Adipocyte (in vitro differentiated cells): ENCODE measurements at regions not wholly inside any gene's neighbourhood (a gene's known extent, or its start where the extent isn't known, plus 50 kb on each side); places are given as distances from the start of the nearest gene placed in this dataset.

Experiments
- DNase-seq: peaks from one replicate; pipeline ENCODE4 v3.0.0-alpha.2; 2015; ENCODE audit warnings: low read depth
- H3K27me3 ChIP-seq: replicated peaks from 2 replicates; pipeline ENCODE4 v1.7.0; 2013; ENCODE audit warnings: mild to moderate bottlenecking, low read length, moderate library complexity; ENCODE audit not compliant: control insufficient read depth, insufficient read depth
- H3K36me3 ChIP-seq: 2 replicates; pipeline ENCODE4 v1.7.0; 2013; ENCODE audit warnings: low read length, mild to moderate bottlenecking, moderate library complexity; ENCODE audit not compliant: control insufficient read depth, insufficient read depth, severe bottlenecking
- H3K4me1 ChIP-seq: 2 replicates; pipeline ENCODE4 v1.7.0; 2013; ENCODE audit warnings: mild to moderate bottlenecking, low read length, moderate library complexity; ENCODE audit not compliant: control insufficient read depth, insufficient read depth
- H3K4me3 ChIP-seq: 2 replicates; pipeline ENCODE4 v1.7.0; 2013; ENCODE audit warnings: mild to moderate bottlenecking, low read length, moderate library complexity
- H3K9ac ChIP-seq: 2 replicates; pipeline ENCODE4 v1.7.0; 2013; ENCODE audit warnings: mild to moderate bottlenecking, low read length, moderate library complexity
- H3K9me3 ChIP-seq: 2 replicates; pipeline ENCODE4 v1.7.0; 2013; ENCODE audit warnings: mild to moderate bottlenecking, low read length, moderate library complexity; ENCODE audit not compliant: control insufficient read depth

DNA sequence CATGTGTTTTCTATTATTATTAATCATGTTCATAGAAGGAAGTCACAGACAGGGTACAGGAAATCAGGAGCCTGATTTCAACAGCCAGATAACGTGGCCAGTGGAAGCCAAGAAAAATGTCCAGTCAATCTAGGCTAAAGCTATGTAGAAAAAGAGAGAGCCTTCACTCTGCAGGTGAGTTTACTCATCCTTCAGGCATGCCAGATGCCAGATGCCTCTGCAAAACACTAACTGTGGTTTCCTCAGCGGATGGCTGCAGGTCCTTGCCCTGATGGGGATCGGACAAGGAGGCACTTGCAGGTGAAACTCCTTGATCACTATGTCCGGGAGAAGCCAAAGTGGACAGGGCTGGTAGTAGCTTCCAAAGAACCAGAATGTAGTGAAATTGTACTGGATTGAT, 962.3 kb upstream of the RAG2 start:
- Histone ChIP-seq H3K36me3 (no peaks in the 10 kb centered on the region), H3K4me1 (no peaks in the 10 kb centered on the region), H3K9ac (no peak overlapping the region), H3K9me3 (no peaks in the 10 kb centered on the region), H3K27me3 (no peaks in the 10 kb centered on the region), H3K4me3 (no peak overlapping the region)
- no peak for DNase-seq

DNA sequence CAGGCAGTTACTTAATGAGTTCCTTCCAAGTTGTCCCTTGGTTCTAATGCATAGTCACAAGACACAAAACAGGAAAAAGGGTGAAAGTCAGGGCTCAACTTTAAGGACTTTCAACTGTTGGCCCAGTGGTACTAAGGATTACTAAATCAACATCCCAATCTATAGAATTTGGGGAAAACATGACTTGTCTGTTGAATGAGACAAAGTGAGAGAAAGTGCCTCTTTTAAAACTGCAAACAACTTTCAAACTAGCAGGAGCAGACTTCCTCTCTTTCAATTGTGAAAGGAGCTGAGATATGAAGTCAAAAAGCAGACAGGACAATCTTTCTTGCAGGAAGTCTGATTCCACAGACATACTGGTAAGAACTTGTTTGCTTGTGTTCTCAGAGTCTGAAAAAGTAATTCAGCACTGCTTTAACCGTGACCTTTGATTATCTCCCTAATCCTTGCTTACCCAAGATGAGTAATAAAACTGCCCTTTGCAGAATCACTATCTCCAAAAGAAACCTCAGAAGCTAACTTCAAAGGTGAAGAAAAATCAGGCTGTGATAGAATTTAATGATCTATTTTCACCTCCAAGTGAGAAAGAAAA, 960.7 kb upstream of the RAG2 start:
- no peaks in the 10 kb centered on the region for H3K4me1 ChIP-seq
- peak; percentile 1 for DNase-seq
- no peak overlapping the region for H3K9ac ChIP-seq
- no peak overlapping the region for H3K4me3 ChIP-seq
- H3K9me3 ChIP-seq = no peaks in the 10 kb centered on the region
- H3K36me3 ChIP-seq = no peaks in the 10 kb centered on the region
- H3K27me3 ChIP-seq = no peaks in the 10 kb centered on the region

DNA sequence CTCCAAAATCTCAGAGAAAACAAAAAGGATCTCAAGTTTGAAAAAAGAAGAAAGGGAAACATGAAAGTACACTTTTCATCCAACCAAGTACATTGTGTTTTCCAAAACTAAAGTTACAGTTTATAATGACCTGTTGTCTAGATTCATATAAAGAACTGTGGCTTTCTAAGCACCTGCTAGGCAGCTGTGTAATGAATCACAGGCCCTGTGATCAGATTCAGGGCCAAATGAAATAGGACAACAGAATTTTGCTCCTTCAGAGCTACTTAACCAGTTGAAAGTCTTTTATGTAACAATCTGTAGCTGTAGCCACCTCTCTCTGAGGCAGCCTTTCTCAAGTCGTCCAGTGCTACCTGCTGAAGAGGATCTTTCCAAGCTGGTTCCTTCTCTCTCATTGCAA, 960.0 kb upstream of the RAG2 start:
- Histone ChIP-seq H3K27me3 (no peaks in the 10 kb centered on the region), H3K9me3 (no peaks in the 10 kb centered on the region), H3K36me3 (no peaks in the 10 kb centered on the region), H3K4me3 (no peak overlapping the region), H3K9ac (no peak overlapping the region), H3K4me1 (no peaks in the 10 kb centered on the region)
- no peak for DNase-seq

DNA sequence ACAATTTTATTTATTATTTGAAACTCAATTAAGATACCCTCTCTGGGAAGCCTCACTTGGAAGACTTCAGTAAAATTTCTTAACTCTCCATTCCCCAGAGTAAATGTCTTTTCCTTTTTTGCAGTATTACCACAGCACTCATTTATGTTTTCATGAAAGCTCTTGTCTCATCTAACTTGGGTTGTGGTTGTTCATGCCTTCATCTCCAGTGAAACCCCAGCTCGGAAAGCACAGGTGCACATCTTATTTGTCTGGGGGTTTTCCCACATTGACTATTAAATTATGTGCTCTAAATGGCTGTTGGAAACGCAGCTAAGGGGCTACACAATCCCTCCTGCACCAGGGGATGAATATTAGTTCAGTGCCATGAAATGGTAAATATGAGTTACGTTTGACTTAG, 954.2 kb upstream of the RAG2 start:
- Histone ChIP-seq H3K9me3 (no peaks in the 10 kb centered on the region), H3K4me3 (no peak overlapping the region), H3K9ac (no peak overlapping the region), H3K36me3 (no peaks in the 10 kb centered on the region), H3K27me3 (no peaks in the 10 kb centered on the region), H3K4me1 (no peaks in the 10 kb centered on the region)
- no peak for DNase-seq

DNA sequence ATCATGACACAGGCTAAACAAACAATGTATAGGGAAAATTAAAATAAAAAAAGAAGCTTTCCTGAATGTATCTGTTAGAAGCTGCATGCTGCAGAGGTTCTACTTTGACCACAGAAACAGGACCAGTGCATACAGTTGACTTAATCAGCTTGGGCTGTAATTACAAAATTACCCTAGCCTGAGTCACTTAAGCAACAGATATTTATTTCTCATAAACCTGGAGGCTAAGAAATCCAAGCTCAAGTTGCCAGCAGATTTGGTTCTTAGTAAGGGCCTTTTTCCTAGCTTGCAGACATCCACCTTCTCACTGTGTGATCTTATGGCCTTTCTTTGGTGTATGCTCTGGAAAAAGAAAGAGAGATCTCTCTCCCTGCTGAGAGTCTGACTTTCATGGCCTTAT, 946.5 kb upstream of the RAG2 start:
- Histone ChIP-seq H3K36me3 (no peaks in the 10 kb centered on the region), H3K4me1 (no peaks in the 10 kb centered on the region), H3K9me3 (no peaks in the 10 kb centered on the region), H3K27me3 (no peaks in the 10 kb centered on the region), H3K4me3 (no peak overlapping the region), H3K9ac (no peak overlapping the region)
- DNase-seq = no peak

DNA sequence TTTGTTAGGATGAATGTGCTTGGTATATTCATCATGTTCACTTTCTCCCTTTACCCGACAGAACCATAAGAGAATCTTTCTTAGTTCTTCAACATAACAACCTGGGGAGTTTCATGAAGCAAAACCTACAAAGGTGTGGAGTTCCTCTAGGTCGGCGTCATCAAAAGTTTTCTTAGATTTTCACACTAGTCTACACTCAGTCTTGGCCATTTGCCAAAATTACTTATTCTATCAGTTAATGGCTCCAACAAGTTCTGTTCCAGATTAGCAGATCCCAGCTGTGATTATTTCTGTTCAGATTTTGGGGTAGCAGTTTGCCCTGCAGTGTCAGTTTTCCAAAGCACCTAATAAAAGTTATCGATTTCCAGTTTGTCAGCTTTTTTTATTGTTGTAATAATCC, 935.8 kb upstream of the RAG2 start:
- Histone ChIP-seq H3K4me1 (no peaks in the 10 kb centered on the region), H3K36me3 (no peaks in the 10 kb centered on the region), H3K4me3 (no peak overlapping the region), H3K9ac (no peak overlapping the region), H3K9me3 (peaks cover 7% of the 10 kb centered on the region), H3K27me3 (no peaks in the 10 kb centered on the region)
- DNase-seq = peak; percentile 1

DNA sequence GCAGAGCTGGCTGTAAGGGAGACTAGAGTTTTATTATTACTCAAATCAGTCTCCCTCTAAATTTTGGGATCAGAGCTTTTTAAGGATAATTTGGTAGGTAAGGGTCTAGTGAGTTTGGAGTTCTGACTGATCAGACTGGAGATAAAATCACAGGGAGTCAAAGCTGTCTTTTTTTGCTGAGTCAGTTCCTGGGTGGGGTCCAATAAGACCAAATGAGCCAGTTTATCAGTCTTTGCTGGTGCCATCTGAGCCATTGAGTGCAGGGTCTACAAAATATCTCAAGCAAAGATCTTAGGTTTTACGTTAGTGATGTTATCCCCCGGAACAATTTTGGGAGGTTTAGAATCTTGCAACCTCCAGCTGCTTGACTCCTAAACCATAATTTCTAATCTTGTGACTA, 935.1 kb upstream of the RAG2 start:
- no peaks in the 10 kb centered on the region for H3K36me3 ChIP-seq
- H3K9me3 ChIP-seq = peaks cover 9% of the 10 kb centered on the region
- no peaks in the 10 kb centered on the region for H3K27me3 ChIP-seq
- no peak for DNase-seq
- H3K9ac ChIP-seq = no peak overlapping the region
- no peaks in the 10 kb centered on the region for H3K4me1 ChIP-seq
- no peak overlapping the region for H3K4me3 ChIP-seq

DNA sequence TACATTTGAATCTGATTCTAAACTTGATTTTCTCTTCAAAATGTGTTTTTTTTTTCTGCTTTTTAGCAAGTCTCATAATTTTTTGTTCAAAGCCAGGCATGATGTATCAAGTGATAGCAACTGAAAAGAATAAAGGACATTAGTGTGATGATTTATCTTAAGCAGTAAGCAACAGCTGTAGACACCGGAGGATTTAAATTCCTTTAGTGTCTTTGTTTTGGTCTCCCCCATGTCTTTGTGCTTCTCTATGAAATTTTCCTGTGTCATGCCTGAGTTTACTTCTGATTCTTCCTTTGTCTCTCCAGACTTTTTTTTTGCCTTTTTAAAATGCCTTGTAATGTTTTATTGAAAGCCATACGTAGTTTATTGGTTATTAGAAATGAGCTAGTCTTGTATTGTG, 934.2 kb upstream of the RAG2 start:
- H3K9me3 ChIP-seq = peaks cover 9% of the 10 kb centered on the region
- H3K4me3 ChIP-seq = no peak overlapping the region
- H3K4me1 ChIP-seq = no peaks in the 10 kb centered on the region
- H3K36me3 ChIP-seq = no peaks in the 10 kb centered on the region
- H3K9ac ChIP-seq = no peak overlapping the region
- no peak for DNase-seq
- no peaks in the 10 kb centered on the region for H3K27me3 ChIP-seq

DNA sequence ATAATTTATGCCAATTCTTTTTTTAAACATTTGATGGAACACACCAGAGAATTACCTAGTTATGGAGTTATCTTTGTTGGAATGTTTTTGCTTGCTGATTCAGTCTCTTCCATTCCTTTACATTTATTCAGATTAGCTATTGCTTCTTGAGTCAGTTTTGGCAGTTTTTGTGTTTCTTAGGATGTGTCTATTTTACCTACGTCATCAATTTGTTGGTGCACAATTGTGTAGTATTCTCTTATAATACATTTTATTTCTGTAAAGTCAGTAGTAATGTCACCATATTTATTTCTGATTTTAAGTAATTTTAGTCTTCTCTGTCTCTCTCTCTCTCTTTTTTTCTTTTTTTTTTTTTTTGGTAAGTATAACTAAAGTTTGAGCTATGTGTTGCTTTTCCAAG, 929.5 kb upstream of the RAG2 start:
- no peak for DNase-seq
- Histone ChIP-seq H3K36me3 (no peaks in the 10 kb centered on the region), H3K4me3 (no peak overlapping the region), H3K9ac (no peak overlapping the region), H3K9me3 (peaks cover 9% of the 10 kb centered on the region), H3K27me3 (no peaks in the 10 kb centered on the region), H3K4me1 (no peaks in the 10 kb centered on the region)

DNA sequence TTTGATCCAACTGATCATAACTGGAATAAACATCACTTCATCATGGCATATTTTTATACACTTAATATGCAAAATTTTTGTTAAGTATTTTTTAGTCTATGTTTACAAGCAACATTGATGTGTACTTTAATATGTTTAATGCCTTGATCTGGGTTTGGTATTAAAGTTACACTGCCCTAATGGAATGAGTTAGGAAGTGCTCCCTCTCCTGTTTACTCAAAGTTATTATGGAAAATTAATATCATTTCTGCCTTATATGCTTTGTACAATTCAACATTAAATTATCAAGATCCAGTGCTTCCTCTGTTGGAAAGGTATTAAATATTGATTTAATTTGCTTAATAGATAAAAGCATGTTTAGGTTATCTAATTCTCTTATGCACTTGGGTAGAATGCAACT, 927.3 kb upstream of the RAG2 start:
- no peak overlapping the region for H3K4me3 ChIP-seq
- no peaks in the 10 kb centered on the region for H3K27me3 ChIP-seq
- H3K36me3 ChIP-seq = no peaks in the 10 kb centered on the region
- peaks cover 9% of the 10 kb centered on the region for H3K9me3 ChIP-seq
- no peaks in the 10 kb centered on the region for H3K4me1 ChIP-seq
- H3K9ac ChIP-seq = no peak overlapping the region
- peak; percentile 44 for DNase-seq

DNA sequence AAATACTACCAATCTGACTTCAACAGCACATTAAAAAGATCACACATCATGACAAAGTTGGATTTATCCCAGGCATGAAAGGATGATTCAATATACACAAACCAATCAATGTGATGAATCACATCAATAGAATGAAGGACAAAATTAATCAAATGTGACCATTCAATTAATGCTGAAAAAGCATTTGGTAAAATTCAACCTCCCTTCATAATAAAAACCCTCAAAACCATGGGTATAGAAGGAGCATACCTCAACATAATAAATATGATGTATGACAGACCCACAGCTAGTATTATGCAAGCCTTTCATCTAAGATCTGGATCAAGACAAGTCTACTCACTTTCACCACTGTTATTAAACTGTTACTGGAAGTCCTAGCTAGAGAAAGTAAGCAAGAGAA, 921.7 kb upstream of the RAG2 start:
- no peak for DNase-seq
- peaks cover 6% of the 10 kb centered on the region for H3K4me1 ChIP-seq
- no peak overlapping the region for H3K4me3 ChIP-seq
- no peak overlapping the region for H3K9ac ChIP-seq
- H3K9me3 ChIP-seq = peaks cover 10% of the 10 kb centered on the region
- no peaks in the 10 kb centered on the region for H3K36me3 ChIP-seq
- no peaks in the 10 kb centered on the region for H3K27me3 ChIP-seq

DNA sequence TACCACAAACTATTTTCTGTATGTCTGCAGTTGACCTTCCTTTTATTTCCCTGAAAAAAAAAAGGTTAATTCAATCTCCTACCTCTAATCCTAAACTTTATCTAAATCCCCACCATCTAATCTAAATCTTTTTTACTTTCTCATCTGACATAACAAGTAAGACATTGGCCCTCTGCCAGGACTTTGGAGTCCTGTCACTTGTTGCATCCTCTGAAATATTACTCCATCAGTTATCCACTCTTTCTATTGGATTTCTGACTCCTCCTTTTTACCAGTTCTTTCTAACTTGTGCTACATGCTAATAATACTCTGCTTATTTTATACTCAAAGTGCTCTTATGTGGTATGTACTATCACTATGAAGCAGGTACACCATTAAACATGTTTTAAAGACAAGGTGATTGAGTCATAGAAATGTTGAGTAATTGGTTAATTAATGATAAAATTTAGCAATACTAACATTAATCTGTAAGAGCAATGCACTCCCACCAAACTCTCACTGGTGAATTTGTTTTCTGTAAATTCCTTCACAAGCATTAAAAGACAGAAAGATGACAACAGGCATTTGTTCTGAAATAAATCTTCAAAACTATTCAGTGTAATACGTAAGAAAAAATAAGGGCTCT, 914.2 kb upstream of the RAG2 start:
- Histone ChIP-seq H3K36me3 (no peaks in the 10 kb centered on the region), H3K9me3 (peaks cover 10% of the 10 kb centered on the region), H3K27me3 (no peaks in the 10 kb centered on the region), H3K4me3 (no peak overlapping the region), H3K9ac (no peak overlapping the region), H3K4me1 (peaks cover 22% of the 10 kb centered on the region)
- DNase-seq = peak; percentile 39
